ENCODE measurements at regions not wholly inside any gene's neighbourhood (a gene's known extent, or its start where the extent isn't known, plus 50 kb on each side); places are given as distances from the start of the nearest gene placed in this dataset.
"Not testable (repeated sequence)": the region's sequence is repeated elsewhere in the genome, so short reads cannot be mapped to it uniquely, and the experiment has no call there.

GRCh38 chr18:22745966-22746365 lies 187.2 kb upstream of the RBBP8 start:
- ATAC-seq (no peak), DNase-seq (ENCODE audit: low spot score) (no peak)
- Mint-ChIP-seq H3K9me3 (peaks cover 26% of the 10 kb centered on the region), H3K27ac (no peak overlapping the region), H3K36me3 (peaks cover 7% of the 10 kb centered on the region; the same call in 1 of the 2 replicates), H3K4me1 (0 out of 2 replicates have a peak, but pooled peaks cover 3% of the 10 kb centered on the region), H3K27me3 (ENCODE audit: low read depth) (no peaks in the 10 kb centered on the region), H3K4me3 (no peak overlapping the region)
- CTCF ChIA-PET: no interaction called here
- no peak for TF ChIP-seq JUN (CRISPR knock-in tag; IDR thresholded peaks at IDR 0.05)
- TF ChIP-seq NFE2L1 (CRISPR knock-in tag; IDR thresholded peaks at IDR 0.05): no peak
- no peak for TF ChIP-seq IRF2 (CRISPR knock-in tag; IDR thresholded peaks at IDR 0.05; ENCODE audit: borderline replicate concordance, low read depth)
- no peak for TF ChIP-seq ZNF416 (CRISPR knock-in tag; IDR thresholded peaks at IDR 0.05)
- no peak for TF ChIP-seq SMAD3 (CRISPR knock-in tag; IDR thresholded peaks at IDR 0.05; ENCODE audit: borderline replicate concordance)
- no peak for TF ChIP-seq ATF2 (CRISPR knock-in tag; IDR thresholded peaks at IDR 0.05; ENCODE audit: borderline replicate concordance, low read depth)
- TF ChIP-seq, protein P1, sequence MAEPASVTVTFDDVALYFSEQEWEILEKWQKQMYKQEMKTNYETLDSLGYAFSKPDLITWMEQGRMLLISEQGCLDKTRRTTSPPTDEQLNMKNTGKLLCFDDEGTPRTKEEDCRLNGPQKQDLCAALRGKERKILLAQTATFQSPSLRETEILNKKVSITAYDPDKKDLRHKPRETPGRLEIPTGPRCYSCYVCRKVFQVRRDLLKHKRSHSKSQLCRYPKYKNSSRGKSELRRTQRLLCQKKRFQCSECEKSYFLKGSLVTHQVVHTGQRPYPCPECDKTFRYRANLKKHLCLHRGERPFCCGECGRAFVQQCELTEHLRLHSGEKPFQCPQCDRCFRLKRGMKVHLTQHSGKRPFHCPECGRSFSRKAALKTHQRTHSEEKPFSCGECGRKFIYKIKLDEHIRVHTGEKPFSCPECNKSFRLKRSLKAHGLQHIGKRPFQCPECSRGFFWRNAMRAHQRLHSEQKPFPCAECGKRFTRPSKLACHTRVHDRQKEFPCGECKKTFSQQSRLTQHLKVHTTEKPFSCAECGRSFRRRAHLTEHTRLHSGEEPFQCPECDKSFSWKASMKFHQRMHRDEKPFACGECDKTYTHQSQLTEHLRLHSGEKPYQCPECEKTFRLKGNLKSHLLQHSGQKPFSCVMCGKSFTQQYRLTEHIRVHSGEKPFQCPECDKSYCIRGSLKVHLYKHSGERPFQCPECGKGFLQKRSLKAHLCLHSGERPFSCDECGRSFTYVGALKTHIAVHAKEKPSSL (CRISPR knock-in tag; conservative IDR thresholded peaks at IDR 0.05): no peak
- TF ChIP-seq ZNF396 (CRISPR knock-in tag; IDR thresholded peaks at IDR 0.05; ENCODE audit: borderline replicate concordance): no peak
- no peak for TF ChIP-seq FOXP1 (CRISPR knock-in tag; IDR thresholded peaks at IDR 0.05; ENCODE audit: borderline replicate concordance)
- TF ChIP-seq CREM (CRISPR knock-in tag; IDR thresholded peaks at IDR 0.05): no peak
- POLR2A ChIA-PET: no interaction called here

DNA sequence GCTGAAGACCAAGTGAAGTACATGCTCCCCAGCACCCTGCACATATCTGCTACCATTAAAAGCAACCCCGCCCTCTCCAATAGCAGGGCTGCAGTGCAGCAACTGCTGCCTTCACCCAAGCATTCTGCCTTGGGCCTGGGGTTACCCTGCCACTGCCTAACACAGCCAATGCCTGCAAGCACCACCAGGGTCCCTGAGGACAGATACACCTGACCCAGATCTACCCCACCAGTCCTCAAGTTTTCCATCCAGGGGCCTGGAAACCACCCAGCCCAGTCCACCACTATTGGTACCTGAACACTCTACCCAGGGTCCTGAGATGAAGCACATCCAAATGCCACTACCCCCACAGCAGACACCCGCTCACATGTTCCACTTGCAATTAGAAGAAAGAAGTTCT lies 181.1 kb upstream of the RBBP8 start:
- H3K4me3 Mint-ChIP-seq: no peak overlapping the region
- ChIA-PET POLR2A (no interaction called here), CTCF (no interaction called here)
- no peaks in the 10 kb centered on the region for H3K27me3 Mint-ChIP-seq (ENCODE audit: low read depth)
- no peak for TF ChIP-seq CREM (CRISPR knock-in tag; IDR thresholded peaks at IDR 0.05)
- no peak for TF ChIP-seq ZNF138 (CRISPR knock-in tag; conservative IDR thresholded peaks at IDR 0.05)
- TF ChIP-seq E2F1 (CRISPR knock-in tag; IDR thresholded peaks at IDR 0.05): no peak
- TF ChIP-seq ETV6 (CRISPR knock-in tag; IDR thresholded peaks at IDR 0.05): no peak
- TF ChIP-seq, protein P2, sequence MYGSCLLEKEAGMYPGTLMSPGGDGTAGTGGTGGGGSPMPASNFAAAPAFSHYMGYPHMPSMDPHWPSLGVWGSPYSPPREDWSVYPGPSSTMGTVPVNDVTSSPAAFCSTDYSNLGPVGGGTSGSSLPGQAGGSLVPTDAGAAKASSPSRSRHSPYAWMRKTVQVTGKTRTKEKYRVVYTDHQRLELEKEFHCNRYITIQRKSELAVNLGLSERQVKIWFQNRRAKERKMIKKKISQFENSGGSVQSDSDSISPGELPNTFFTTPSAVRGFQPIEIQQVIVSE (CRISPR knock-in tag; IDR thresholded peaks at IDR 0.05; ENCODE audit: borderline replicate concordance): no peak
- peaks cover 7% of the 10 kb centered on the region; the same call in 1 of the 2 replicates for H3K36me3 Mint-ChIP-seq
- peaks cover 16% of the 10 kb centered on the region for H3K9me3 Mint-ChIP-seq
- H3K27ac Mint-ChIP-seq: no peak overlapping the region
- H3K4me1 Mint-ChIP-seq: 0 out of 2 replicates have a peak, but pooled peaks cover 3% of the 10 kb centered on the region
- DNase-seq (ENCODE audit: low spot score) (no peak), ATAC-seq (no peak)

GRCh38 chr18:22753130-22753831 lies 179.8 kb upstream of the RBBP8 start:
- ChIA-PET POLR2A (no interaction called here), CTCF (no interaction called here)
- Mint-ChIP-seq H3K4me3 (no peak overlapping the region), H3K4me1 (0 out of 2 replicates have a peak, but pooled peaks cover 3% of the 10 kb centered on the region), H3K27ac (no peak overlapping the region), H3K36me3 (peaks cover 5% of the 10 kb centered on the region; the same call in 1 of the 2 replicates), H3K9me3 (peaks cover 5% of the 10 kb centered on the region), H3K27me3 (ENCODE audit: low read depth) (no peaks in the 10 kb centered on the region)
- TF ChIP-seq ZNF121 (CRISPR knock-in tag; IDR thresholded peaks at IDR 0.05) (no peak), OVOL2 (CRISPR knock-in tag; IDR thresholded peaks at IDR 0.05; ENCODE audit: borderline replicate concordance) (no peak)
- DNase-seq (ENCODE audit: low spot score) (no peak), ATAC-seq (no peak)

GRCh38 chr18:22764005-22764404 lies 169.1 kb upstream of the RBBP8 start:
- not testable (repeated sequence) for H3K4me1 Mint-ChIP-seq

More at GRCh38 chr18:22764005-22764404, 169.1 kb upstream of the RBBP8 start:
- CTCF ChIA-PET; ATAC-seq; H3K36me3 Mint-ChIP-seq; H3K27me3 Mint-ChIP-seq (ENCODE audit: low read depth); DNase-seq (ENCODE audit: low spot score); H3K27ac Mint-ChIP-seq; POLR2A ChIA-PET; H3K4me3 Mint-ChIP-seq: not testable (repeated sequence)
- H3K9me3 Mint-ChIP-seq: peaks cover 14% of the 10 kb centered on the region; the same call in 1 of the 2 replicates

Measured in WTC11 (cell line).